HG03439 (cell line): ENCODE measurements at regions not wholly inside any gene's neighbourhood (a gene's known extent, or its start where the extent isn't known, plus 50 kb on each side); places are given as distances from the start of the nearest gene placed in this dataset.
"Not testable (repeated sequence)": the region's sequence is repeated elsewhere in the genome, so short reads cannot be mapped to it uniquely, and the experiment has no call there.

Source experiments
- ATAC-seq: cut with Tn5 transposase; IDR thresholded peaks from one replicate; pipeline ENCODE4 v1.9.1; 2021; ENCODE audit warnings: mild to moderate bottlenecking, moderate library complexity; ENCODE audit not compliant: unreplicated experiment

GRCh38 chr5:87129046-87129445 is 138.6 kb upstream of the RASA1 start:
- ATAC-seq, result no peak

- no peak for ATAC-seq
These were observed 135.0 kb upstream of the RASA1 start for GRCh38 chr5:87132696-87133095.

GRCh38 chr5:87134513-87134912 is 133.2 kb upstream of the RASA1 start:
- ATAC-seq, result not testable (repeated sequence)

- no peak for ATAC-seq
These were observed 131.6 kb upstream of the RASA1 start for GRCh38 chr5:87136096-87136495.

GRCh38 chr5:87136733-87137132 is 130.9 kb upstream of the RASA1 start:
- no peak for ATAC-seq

- ATAC-seq, result no peak
These were observed 130.4 kb upstream of the RASA1 start for GRCh38 chr5:87137283-87137682.

- no peak for ATAC-seq
These were observed 129.4 kb upstream of the RASA1 start for GRCh38 chr5:87138091-87138805.

GRCh38 chr5:87139795-87140194 is 127.9 kb upstream of the RASA1 start:
- no peak for ATAC-seq

- no peak for ATAC-seq
These were observed 126.1 kb upstream of the RASA1 start for GRCh38 chr5:87141544-87141943.

- not testable (repeated sequence) for ATAC-seq
These were observed 121.8 kb upstream of the RASA1 start for GRCh38 chr5:87145853-87146252.

GRCh38 chr5:87147441-87147840 is 120.2 kb upstream of the RASA1 start:
- no peak for ATAC-seq

GRCh38 chr5:87150630-87151029 is 117.1 kb upstream of the RASA1 start:
- ATAC-seq, result no peak

GRCh38 chr5:87151547-87151946 is 116.1 kb upstream of the RASA1 start:
- no peak for ATAC-seq

GRCh38 chr5:87152886-87153285 is 114.8 kb upstream of the RASA1 start:
- no peak for ATAC-seq

GRCh38 chr5:87154191-87154590 is 113.5 kb upstream of the RASA1 start:
- no peak for ATAC-seq

- ATAC-seq, result no peak
These were observed 112.6 kb upstream of the RASA1 start for GRCh38 chr5:87155106-87155505.

- ATAC-seq, result no peak
These were observed 111.1 kb upstream of the RASA1 start for GRCh38 chr5:87156631-87157030.

- ATAC-seq, result no peak
These were observed 103.3 kb upstream of the RASA1 start for GRCh38 chr5:87164409-87164808.

- ATAC-seq, result no peak
These were observed 98.2 kb upstream of the RASA1 start for GRCh38 chr5:87169300-87169991.

- no peak for ATAC-seq
These were observed 96.9 kb upstream of the RASA1 start for GRCh38 chr5:87170799-87171198.

- ATAC-seq, result no peak
These were observed 85.0 kb upstream of the RASA1 start for GRCh38 chr5:87182649-87183048.

GRCh38 chr5:87183896-87184295 is 83.8 kb upstream of the RASA1 start:
- no peak for ATAC-seq

- no peak for ATAC-seq
These were observed 83.1 kb upstream of the RASA1 start for GRCh38 chr5:87184605-87185004.
